ENCODE measurements at regions not wholly inside any gene's neighbourhood (a gene's known extent, or its start where the extent isn't known, plus 50 kb on each side); places are given as distances from the start of the nearest gene placed in this dataset.

DNA sequence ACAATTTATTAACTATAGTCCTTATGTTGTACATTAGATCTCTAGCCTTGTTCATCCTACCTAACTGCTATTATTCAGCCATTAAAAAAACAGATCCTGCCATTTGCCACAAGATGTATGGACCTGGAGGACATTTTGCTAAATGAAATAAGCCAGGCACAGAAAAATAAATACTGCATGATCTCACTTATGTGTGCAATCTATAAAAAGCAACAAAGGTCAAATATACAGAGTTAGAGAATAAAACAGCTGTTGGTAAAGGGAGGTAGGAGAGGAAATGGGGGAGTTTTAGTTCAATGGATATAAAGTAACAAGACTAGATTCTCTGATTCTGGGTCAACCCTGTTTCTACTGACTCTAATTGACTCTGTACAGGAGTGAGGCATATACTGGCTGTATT, 103.3 kb upstream of the FAM9C start:
- no peak for DNase-seq (ENCODE audit: low spot score)

DNA sequence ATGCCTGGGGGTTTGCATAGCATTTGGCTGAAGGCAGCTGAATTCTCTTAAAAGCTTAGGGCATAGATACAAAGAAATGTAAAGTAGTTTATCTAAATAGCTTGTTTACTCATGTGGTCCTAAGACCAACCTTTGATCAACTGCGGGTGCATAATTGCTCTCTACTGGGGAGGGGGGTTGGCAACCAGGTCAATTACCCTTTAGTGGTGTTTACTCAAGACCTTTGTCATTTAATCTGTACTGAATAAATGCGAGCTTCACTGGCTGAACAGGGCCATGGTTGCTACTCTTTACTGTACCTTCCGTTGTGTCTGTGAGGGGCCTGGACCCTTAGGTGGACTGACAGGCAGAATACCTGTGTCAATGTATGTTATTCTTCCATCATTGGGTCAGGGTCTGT, 102.7 kb upstream of the FAM9C start:
- DNase-seq (ENCODE audit: low spot score): no peak

DNA sequence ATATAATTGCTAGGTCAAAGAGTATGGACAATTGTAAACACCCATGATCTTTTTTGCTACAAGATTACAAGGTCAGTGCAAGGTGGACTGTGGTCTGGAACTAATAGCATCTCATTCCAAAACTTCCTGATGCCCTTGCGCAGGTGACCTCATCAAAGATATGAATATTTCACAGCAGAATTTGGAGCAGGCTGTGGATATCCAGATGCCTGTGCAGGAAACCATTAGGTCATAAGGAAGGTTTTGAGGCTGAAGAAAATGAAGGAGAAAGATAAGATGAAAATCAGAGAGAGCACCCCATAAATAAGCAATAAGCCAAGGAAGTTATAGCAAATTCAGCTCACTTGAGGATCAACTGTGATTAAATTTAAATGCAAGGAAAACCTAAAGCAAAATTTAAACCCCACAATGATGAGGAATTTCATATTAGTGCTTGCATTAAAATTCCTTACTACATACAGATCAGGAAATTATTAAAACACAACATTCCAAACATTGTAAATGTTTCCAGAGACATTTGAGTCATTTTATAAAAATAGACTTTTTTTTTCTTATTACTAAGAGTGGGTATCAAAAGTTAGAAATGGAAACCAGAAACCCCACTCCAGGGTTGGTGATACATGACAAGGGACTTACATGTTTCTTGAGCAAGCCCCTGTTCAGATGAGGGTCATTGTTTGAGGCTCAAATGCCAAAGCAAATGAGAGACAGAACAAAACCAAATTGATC, 100.7 kb upstream of the FAM9C start:
- no peak for DNase-seq (ENCODE audit: low spot score)

DNA sequence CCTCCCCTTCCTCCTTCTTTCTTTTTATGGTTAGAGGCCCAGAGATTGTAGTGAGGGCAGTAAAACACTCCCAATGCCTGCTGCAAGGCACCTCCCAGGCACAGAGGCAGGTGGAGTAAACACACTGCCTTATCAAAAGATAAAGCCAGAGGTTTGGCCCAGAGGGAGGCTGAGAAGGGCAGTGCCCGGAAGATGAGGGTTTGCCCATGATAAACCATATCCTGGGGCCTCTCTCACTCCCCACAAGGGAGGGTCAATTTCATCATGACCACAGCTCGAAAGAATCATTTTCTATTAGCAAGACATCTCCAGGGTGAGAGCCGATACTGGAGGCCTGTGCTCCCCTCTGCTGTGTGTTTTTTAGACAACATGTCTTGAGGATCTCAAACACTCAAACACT, 98.5 kb upstream of the FAM9C start:
- DNase-seq (ENCODE audit: low spot score): no peak

DNA sequence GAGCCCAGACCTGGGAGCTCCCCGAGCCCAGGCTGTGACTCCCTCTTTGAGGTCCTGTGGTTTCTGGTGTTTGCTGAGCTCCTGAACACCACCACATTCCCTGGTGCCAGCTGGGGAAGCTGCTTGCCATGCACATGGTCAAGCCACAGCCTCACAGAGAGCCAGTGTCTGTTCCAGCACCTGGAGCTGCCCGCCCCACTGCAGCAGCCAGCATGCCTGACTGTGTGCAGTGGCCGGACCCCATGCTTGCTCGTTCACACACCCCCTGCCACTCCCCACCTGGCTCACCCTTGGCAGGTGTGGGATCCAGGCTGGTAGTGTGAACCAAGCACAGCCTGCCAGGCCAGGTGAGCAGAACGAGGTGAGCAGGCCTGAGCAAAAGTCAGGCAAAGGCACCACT, 95.6 kb upstream of the FAM9C start:
- no peak for DNase-seq (ENCODE audit: low spot score)

DNA sequence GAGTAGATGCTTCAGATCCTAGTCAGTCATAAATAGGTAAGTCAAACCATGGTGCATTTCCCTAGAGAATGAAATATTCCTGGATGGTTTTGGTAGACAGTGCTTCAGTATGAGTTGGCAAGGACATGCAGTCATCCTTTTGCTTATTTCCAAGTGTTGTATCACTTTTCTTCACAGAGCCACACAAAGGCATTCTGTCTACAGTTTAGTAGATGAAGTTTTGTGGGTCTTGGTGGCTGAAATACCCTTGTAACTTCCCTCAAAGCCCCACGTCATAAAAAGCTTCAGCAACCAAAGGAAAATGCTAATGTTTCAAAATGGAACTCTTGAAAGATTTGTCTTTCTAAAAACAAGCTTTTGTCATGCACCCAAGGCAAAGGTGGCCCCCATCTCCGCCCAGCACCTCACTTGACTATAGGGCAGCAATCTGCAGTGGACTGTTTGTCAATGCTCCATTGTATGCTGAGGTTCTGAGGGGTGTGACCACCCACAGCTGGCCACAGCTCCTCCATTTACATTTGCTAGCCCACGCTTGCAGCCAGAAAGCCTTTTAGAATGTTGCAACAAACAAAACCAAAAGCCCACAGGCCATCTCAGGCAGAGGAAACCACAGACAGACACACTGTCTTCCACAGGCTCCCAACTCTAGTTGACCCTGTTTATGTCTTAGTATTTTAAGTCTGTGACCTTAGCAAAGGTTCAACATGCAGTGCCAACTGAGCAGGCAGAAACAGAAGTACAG, 87.1 kb upstream of the FAM9C start:
- no peak for DNase-seq (ENCODE audit: low spot score)

DNA sequence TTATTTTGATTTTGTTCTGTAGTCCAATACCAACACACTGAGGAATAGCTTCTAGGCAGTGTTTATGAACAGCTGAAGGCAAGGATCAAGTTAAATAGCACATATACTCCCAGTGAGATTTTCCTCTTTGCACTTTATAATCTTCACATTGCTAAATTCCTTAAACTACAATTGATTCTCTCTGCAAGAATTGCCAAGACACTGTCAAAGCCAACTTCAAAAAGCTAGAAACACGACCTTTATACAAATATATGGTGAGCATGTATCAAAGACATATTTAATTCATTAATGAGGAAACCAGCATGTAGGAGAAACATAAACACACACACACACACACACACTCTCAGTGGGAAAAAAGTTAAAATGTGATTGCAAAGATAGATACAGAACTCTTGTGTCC, 86.4 kb upstream of the FAM9C start:
- no peak for DNase-seq (ENCODE audit: low spot score)

DNA sequence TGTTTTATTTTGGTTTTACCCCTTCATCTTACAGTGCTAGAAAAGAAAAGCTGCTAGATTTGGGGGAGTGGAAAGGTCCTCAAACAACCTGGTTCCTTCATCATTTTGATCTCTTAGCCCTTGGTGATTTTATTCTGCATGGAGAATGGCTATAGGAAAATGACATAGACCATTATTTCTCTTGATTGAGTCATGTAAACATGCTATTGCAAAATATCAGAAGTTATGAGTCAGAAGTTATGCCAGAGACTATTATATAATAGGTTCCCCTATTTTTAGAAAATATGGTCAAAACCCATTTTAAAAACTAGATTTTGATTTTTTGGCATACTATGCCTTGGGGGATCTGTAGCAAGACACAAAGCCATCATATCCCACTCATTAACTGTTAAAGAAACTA, 83.7 kb upstream of the FAM9C start:
- no peak for DNase-seq (ENCODE audit: low spot score)

DNA sequence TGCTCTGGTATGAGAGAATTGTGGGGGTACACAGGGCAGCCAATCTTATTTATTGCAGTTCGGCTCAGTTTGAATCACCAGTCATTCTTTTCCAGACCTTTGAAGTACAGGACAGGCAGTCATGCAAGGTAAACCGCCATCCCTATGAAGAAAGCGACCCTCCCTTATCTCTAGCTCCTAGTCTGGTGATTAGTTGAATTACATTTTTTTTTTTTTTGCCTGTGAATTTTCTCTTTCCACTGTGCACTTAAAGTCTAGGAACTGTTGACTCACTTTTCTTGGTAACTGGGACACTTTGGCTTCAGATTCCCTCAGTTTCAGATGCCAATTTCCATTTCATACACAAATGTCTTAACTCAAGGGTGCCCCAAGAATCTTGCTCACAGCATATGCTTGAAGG, 82.4 kb upstream of the FAM9C start:
- DNase-seq (ENCODE audit: low spot score): peak; percentile 23

DNA sequence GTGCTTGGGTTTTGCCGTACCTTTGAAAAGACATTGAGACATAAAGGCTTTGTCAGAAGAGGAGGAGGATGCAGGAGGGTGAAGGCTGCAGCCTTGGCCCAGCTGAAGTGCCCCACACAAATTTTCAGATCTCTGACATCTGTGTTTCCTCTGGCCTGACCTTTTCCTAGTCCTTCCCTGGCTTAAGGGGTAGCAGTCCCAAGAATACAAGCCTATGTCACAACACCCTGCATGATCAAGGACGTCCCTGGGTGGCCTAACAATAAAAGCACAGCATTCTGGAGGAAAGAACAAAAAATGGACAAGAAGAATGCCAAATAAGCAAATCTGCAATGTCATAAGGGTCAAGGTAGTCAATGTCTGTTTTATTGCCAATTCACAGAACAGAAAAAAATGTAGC, 80.8 kb upstream of the FAM9C start:
- DNase-seq (ENCODE audit: low spot score): no peak

DNA sequence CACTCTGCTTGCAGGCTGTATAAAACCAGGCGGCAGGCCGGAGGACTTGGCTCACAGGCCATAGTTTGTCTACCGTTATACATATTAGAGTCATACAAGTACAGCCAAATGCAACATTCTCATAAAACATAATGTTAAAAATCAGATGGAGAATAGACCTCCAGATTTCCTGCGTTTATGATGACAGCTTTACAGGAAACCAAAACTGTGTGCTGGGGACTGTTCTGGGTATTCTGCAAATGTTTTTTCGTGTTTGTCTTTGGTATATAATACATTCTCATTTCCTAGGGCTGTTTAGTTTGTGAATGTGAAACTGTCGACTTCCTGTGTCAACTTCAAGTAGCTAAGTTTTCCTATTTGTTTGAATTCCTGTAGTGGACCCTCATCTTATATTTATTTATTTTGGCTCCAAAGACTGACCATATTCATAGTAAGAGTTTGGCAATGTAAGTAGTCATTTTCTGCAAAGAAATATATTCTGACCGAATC, 79.5 kb upstream of the FAM9C start:
- no peak for DNase-seq (ENCODE audit: low spot score)

DNA sequence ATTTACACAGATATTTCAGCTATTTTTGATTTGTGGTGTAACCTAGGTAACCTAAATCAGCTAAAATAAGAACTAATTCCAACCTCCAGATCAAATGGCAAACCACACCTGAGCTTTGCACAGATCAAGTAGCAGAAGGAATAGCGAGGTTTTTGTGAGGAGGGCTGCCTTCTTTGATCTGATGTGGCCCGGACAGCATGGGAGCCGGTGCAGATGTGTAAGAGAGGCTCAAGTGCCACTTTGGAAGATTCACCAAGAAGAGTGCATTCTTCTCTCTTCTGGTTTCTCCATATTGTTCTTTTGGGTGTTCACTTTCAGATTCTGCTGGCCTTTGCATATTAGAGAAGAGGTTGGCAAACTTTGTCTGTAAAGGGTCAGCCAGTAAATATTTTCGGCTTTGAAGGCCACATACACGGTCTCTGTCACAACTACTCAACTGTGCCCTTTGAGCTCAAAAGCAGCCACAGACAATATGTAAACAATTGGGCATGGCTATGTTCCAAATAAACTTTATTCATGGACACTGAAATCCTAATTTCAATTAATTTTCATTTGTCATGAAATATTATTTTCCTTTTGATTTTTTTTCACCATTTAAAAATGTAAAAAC, 78.9 kb upstream of the FAM9C start:
- no peak for DNase-seq (ENCODE audit: low spot score)

DNA sequence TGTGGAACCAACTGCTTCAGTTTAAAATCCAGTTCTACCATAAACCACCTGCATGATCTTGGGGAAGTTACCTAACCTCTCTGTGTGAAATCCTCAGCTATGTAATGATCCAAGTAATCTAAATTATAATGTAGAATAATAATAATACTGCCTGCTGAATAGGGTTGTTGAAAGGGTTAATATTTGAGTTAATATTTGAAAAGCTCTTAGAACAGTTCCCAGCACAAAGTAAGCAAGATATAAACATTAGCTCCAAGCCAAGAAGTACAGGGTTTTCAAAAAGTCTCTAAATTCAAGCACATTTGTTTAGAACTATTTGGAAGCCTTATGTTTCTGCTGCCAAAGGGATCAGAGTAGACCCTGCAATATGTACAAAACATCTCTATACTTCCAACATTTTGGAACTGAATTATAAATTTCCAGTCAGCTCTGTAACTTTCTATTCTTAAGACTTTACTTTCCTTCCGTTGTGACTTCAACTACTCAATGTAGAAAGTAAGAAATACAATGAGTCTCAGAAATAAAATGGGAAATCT, 76.7 kb upstream of the FAM9C start:
- no peak for DNase-seq (ENCODE audit: low spot score)

DNA sequence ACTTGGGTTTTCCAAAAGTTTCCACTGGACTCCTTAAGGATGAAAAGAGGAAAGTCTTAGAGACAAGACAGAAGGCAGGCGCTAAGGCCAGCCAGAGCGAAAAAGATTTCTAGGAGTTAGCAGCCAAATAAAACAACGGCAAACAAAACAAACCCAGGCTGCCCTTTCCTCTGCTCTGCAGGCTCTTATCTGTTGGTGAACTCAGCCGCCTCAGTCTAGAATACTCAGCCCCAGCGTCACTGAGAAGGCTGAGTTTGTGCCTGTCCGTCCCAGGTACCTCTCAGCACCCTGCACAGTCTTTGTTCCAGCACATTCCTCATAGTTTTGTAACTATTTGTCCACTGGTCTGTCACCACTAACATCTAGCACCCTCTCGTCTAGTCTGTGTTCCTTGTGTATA, 75.6 kb upstream of the FAM9C start:
- peak; percentile 34 for DNase-seq (ENCODE audit: low spot score)

DNA sequence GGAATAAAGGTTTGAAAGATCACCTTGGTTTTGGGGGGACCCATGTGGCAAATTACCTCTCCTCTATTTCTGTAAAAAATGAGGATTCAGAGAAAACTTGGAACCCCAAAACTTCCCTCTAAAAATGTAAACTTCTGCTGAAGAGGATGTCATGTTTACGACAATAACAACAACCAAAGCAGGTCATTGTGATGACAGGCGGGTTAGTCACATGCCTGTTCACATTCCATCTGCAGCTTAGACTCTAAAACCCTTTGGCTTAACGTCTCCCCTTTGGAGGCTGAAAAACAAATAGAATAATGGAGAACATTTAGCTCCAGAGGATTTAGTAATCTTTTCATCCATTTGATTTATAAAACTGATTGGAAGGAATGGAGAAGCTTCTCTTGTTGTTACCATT, 75.0 kb upstream of the FAM9C start:
- peak; percentile 25 for DNase-seq (ENCODE audit: low spot score)

DNA sequence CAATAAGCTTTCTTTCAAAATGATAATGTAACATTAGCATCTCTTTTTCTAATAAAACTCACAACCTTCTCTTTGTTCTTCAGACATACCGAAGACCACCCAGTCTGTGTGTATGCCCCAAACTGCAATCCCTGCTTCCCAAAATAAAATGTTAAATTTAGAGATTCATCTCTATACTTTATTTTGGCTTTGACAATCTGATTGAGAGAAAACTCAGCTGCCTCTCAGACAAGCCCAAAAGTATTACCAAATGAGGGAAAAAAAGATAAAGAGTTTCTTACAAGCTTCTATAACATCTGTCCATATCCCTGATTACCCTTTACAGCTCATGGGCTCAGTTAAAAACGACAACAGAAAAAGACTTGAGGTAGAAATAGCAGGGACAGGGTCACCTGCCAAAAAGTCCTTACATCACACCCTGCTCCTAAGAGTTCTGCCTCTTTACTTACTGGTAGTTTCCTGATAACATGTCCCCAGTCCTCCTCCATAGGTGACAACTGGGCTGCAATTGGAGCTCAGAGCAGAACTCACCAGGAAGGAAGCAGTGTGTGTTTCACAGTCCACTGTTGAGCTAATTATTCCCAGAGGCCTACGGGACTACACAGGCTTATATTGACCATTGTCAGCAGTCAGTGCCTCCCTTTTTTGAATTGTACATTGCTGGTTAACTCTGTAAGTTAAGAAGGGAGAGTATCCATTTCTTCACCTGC, 70.9 kb upstream of the FAM9C start:
- no peak for DNase-seq (ENCODE audit: low spot score)

DNA sequence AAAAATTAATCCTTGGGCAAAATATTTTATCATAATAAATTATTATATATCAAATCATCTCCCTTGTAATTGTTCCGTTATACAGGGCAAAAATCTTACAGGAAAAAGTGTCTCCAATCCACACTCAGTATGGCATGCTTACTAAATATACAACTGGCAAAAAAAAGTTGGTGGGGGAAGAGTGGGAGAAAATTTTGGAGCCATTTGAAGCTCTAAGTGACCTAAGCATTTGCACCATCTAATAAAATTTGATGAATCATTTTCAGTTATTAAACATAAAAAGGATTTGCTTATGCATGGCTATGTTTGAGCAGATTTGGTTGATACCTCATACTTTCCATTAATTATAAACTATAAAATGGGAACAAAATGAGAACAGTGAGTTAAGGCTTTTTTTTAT, 68.1 kb upstream of the FAM9C start:
- DNase-seq (ENCODE audit: low spot score): no peak

DNA sequence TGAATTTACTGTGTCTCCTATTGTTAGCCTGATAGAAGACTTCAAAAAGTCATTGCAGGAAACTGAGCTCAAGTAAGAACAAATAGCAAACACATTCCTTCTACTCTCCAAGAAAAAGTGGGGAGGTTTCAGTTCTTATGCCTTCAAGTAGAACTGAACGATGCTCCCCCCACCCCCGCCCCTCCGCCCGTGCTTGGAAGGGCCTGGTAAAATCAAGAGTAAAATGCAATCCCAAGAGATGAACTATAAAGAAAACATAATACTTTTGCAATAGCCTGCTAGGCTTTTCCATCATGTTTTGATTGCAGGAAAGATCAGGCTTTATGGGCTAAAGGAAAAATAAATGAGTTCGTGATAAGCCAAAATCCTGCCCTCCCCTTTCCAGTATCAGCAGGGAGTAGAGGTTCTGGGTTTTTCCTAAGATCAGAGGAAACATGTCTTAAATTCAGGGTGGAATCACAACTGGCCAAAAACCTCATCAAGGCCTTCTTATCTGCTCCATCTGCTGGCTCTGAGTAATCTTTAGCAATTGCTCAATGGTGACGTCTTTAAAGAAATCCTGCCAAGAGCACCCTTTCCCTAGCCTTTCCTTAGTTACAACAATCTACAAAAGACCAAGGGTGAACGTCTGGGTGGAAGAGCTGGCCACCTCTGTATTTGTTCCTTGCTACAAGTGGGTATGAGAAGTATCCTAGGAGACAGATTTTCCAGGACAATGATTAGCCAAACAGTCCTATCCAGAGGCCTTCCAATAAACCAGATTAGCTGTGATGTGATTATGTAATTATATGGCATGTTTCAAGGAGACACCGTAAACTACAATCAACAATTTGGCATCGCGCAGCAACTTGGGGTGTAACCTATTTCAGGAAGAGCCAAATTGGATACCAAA, 66.3 kb upstream of the FAM9C start:
- peak; percentile 96 for DNase-seq (ENCODE audit: low spot score)

DNA sequence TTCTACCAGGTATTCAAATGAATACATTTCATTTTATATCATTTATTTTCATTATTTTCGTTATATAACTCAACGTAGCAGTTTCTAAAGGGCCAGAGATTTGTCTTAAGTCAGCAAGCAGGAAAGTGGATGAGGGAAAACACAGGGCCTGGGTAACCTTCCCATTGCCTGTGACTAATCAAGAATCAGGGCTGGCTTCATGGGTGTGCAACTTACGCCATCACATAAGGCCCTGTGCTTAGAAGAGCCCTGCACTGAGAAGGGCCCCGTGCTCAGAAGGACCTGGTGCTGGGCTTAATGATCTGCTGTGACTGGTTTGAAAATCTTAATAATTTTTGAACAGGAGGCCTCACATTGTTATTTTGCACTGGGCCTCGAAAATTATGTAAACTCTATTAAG, 65.4 kb upstream of the FAM9C start:
- no peak for DNase-seq (ENCODE audit: low spot score)

DNA sequence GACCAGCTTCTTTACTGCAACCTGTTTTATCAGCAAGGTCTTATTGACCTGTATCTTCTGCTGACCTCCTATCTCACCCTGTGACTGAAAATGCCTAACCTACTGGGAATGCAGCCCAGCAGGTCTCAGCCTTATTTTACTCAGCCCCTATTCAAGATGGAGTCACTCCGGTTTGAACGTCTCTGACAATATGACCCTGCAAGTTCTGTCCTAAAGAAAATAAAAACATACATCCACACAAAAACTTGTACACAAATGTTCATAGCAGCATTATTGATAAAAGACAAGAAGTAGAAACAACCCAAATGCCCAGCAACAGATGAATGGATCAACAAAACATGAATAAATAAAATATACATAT, 59.5 kb upstream of the FAM9C start:
- DNase-seq (ENCODE audit: low spot score): no peak

DNA sequence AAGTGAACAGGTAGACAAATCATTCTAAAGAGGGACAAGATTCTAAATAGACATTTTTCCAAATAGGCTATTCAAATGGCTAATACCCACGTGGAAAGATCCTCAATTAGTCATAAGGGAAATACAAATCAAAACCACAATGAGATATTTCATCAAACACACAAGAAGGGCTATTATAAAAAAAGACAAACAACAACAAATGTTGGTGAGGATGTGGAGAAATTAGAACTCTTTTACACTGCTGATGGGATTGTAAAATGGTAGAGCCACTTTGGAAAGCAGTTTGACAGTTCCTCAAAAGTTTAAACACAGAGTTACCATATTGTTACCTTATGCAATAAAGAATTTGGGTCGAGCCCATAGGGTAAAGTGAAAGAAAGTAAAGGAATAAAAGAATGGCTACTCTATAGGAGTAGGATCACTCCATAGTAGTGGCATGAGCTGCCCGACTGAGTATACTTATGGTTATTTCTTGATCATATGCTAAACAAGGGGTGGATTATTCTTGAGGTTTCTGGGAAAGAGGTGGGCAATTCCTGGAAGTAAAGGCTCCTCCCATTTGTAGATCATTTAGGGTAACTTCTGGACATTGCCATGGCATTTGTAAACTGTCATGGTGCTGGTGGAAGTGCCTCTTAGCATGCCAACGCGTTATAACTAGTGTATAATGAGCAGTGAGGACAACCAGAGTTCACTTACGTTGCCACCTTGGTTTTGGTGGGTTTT, 58.9 kb upstream of the FAM9C start:
- no peak for DNase-seq (ENCODE audit: low spot score)
